IPS-NIHi7 (cell line): ENCODE measurements at regions not wholly inside any gene's neighbourhood (a gene's known extent, or its start where the extent isn't known, plus 50 kb on each side); places are given as distances from the start of the nearest gene placed in this dataset.
"Not testable (repeated sequence)": the region's sequence is repeated elsewhere in the genome, so short reads cannot be mapped to it uniquely, and the experiment has no call there.

ENCODE experiments used
- DNase-seq: peaks from one replicate; pipeline ENCODE4 v3.0.0; 2012; ENCODE audit warnings: mixed read lengths; ENCODE audit errors: extremely low spot score

GRCh38 chr2:67904966-67905365, 157.8 kb downstream of the C1D start:
- DNase-seq: no peak

GRCh38 chr2:67906547-67906946, 156.3 kb downstream of the C1D start:
- DNase-seq: not testable (repeated sequence)

DNA sequence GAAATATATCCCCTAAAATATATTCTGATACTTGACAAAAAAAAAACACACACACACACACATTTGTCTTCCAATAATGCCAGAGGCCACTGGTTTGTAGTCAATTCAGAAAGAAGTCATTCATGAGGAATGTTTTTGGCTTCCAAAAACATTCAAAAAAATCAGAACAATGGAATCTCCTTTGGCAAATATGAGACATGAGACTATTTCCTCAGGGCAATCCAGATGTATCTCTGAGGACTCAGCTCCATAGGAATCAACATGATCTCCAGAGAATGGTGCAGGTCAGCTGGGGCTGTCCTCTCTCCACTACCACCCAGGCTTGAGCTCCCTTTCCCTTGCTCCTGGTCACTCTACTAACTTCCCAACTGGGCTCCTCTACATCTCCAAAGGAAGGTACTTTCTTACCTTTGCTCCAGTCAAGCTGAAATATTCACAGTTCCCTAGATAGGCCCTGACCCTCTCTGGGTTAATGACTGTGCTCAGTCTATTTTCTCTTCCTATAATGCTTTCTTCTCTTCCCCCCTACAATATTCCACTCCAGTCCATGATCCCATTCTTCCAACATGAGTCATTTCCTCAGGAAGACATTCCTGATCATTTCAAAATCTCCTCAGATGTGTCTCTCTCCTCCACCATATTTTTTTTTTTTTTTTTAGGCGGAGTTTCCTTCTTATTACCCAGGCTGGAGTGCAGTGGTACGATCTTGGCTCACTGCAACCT, 145.3 kb downstream of the C1D start:
- DNase-seq: no peak

DNA sequence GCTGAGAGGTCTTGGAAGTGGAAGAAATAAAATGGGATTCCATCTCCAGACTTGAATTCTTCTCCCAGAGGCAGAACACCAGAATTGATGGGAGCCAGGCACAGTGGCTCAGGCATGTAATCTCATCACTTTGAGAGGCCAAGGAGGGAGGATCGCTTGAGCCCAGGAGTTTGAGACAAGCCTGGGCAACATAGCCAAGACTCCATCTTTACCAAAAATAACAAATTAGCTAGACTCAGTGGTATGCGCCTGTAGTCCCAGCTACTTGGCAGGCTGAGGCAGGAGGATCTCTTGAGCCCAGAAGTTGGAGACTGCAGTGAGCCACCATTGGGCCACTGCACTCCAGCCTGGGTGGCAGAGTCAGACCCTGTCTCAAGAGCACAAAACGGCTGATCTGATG, 144.3 kb downstream of the C1D start:
- DNase-seq: no peak

DNA sequence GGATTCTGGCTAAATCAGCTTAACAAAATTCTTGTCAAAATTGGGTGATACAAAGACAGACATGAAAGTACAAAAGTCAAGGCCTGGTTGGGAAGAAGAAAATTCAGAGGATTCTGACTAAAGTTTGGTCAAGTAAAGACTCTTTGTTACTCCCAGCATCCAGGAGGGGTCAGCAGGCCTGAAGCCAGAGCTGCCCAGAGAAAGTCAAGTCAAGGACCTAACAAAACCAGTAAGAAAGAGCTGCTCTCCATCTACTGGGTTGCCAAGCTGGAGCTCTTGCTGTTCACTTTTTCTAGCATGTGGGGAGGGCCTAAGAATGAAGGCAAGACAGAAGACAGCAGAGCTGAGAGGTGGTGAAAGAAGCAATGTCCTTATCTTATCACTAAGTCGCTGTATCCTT, 143.3 kb downstream of the C1D start:
- DNase-seq: peak; percentile 33

GRCh38 chr2:67922080-67922785, 140.6 kb downstream of the C1D start:
- DNase-seq: no peak

- DNase-seq: no peak
Observed at GRCh38 chr2:67923696-67924095, 139.1 kb downstream of the C1D start.

GRCh38 chr2:67927501-67927900, 135.3 kb downstream of the C1D start:
- peak; percentile 51 for DNase-seq

DNA sequence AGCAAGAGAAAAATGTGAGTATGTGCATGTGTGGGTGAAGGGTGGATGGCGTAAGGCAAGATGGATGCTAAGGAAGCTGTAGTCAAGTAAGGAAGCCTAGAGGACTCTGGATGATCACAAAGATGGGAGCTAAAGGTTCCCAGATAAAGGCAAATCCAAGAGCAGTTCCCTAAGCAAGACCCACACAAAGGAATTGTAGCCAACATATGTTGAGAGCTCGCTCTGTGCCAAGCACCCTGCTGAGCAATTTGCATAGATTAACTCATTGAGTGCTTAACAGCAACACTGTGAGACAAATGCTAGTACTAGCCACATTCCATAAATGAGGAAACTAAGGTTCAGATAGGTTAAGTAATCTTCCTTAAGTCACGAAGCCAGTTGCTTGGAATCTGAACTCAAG, 132.6 kb downstream of the C1D start:
- peak; percentile 69 for DNase-seq

- no peak for DNase-seq
Observed at GRCh38 chr2:67936969-67937368, 125.8 kb downstream of the C1D start.

- no peak for DNase-seq
Observed at GRCh38 chr2:67938053-67938452, 124.8 kb downstream of the C1D start.

DNA sequence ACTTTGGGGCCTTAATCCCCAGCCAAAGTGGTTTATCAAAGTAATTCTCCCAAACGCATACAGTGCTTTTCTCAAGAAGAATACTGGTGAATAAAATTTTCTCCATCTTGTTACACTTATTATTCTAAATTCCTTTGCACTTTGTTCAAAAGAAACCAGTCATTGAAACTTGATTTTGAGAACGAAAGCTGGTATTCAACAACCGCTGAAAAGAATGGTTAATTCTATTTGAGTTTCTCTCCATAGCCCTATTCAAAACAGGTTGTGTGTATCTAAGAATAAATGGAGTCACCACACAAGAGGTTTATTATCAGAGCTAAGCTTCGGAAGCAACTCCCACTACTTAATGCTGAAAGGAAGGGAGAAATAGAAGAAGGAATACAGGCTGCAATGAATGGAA, 117.7 kb downstream of the C1D start:
- no peak for DNase-seq

DNA sequence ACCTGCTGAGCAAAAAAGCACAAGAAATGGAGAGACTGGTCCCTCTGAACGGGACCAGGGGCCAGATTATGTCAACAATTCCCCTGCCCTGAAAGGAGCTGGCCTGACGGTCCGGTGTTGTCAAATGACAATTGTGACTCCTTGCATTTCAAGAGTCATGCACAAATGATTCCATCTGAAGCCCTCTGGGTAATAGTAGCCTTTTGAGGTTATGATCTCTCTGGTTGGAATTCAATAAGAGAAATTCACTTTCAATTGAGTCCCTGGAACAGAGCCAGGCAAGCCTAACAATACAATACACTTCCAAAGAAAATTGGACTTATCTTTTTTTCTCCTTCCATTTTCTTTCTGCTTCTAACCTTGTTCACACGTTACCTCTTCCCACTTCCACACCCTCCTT, 116.9 kb downstream of the C1D start:
- DNase-seq: no peak

GRCh38 chr2:67948057-67948456, 114.7 kb downstream of the C1D start:
- DNase-seq: no peak

GRCh38 chr2:67948506-67948905, 114.3 kb downstream of the C1D start:
- no peak for DNase-seq

GRCh38 chr2:67950018-67950417, 112.8 kb downstream of the C1D start:
- DNase-seq: no peak

GRCh38 chr2:67950919-67951318, 111.9 kb downstream of the C1D start:
- no peak for DNase-seq

DNA sequence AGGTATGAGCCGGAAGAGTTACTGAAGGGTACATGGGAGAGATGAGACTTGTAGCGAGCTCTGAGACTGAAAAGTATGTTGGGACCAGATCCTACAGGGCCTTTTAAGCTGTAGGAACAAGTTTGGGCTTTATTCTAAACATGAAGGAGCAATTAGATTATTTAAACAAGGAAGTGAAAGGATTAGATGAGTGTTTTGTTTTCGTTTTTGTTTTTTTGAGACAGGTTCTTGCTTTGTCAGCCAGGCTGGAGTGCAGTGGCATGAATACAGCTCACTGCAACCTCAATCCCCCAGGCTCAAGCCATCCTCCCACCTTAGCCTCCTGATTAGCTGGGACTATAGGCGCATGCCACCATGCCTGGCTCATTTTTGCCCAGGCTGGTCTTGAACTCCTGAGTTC, 110.7 kb downstream of the C1D start:
- no peak for DNase-seq

GRCh38 chr2:67954093-67954748, 108.6 kb downstream of the C1D start:
- DNase-seq: no peak

GRCh38 chr2:67955748-67956603, 106.8 kb downstream of the C1D start:
- no peak for DNase-seq

GRCh38 chr2:67965246-67965645, 97.6 kb downstream of the C1D start:
- no peak for DNase-seq

DNA sequence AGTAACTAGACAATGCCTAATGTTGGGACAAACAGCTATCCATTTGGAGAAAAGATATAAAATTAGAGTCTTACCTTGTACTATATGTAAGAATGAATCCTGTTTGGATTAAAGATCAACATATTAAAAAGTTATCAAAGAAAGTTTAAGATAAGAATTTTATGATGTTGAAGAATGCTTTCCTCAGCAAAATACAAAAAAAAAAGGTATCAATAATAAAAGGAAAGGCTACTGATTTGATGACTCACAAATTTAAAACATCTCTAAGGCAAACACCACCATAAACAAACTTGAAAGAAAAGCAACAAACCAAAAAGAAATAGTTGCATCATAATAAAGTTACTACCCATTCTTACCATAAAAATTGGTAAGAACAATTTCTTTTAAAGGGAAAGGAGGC, 92.7 kb downstream of the C1D start:
- no peak for DNase-seq
